Memory B cell (primary cell): ENCODE measurements at regions not wholly inside any gene's neighbourhood (a gene's known extent, or its start where the extent isn't known, plus 50 kb on each side); places are given as distances from the start of the nearest gene placed in this dataset.

ENCODE experiments used
- ATAC-seq: fragments of 150-1000 bp; cut with Tn5 transposase; 2 replicates; pipeline ENCODE4 v1.10.0; 2021; ENCODE audit warnings: low read depth, mild to moderate bottlenecking, moderate library complexity
- DNase-seq, 2 donors: peaks; one replicate each; pipeline ENCODE4 v3.0.0; 2022; ENCODE audit warnings: low spot score in 2 of 2
- H3K27ac Mint-ChIP-seq: one replicate; pipeline ENCODE4 v1.8.0; 2022; ENCODE audit warnings: mild to moderate bottlenecking, moderate library complexity, mixed read lengths
- H3K27me3 Mint-ChIP-seq: one replicate; pipeline ENCODE4 v1.8.0; 2022; ENCODE audit warnings: mixed read lengths
- H3K36me3 Mint-ChIP-seq: one replicate; pipeline ENCODE4 v1.8.0; 2022; ENCODE audit warnings: mild to moderate bottlenecking, mixed read lengths
- H3K4me1 Mint-ChIP-seq: one replicate; pipeline ENCODE4 v1.8.0; 2022; ENCODE audit warnings: mixed read lengths
- H3K4me3 Mint-ChIP-seq: one replicate; pipeline ENCODE4 v1.8.0; 2022; ENCODE audit warnings: mild to moderate bottlenecking, moderate library complexity, mixed read lengths
- H3K9me3 Mint-ChIP-seq: one replicate; pipeline ENCODE4 v1.8.0; 2022; ENCODE audit warnings: mixed read lengths

DNA sequence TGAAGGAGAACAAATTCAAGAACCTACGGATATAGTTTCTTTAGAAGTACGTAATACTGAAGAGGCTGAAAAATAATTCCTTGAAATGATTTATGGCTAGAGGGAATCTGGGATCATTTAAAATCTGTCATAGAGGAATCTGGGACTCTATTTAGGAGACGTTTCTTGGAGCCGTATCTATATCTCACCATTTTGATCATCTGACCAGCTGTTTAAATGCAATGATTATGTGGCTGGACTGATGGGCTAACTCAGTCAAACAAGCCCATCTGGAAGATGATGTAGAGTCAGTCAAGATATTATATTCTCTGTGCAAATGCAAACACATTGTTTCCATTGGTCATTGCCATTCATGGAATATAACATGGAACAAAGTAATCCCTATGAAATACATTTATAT lies 467.7 kb upstream of the ZFHX3 start:
- Mint-ChIP-seq H3K27me3 (no peaks in the 10 kb centered on the region), H3K9me3 (peaks cover 6% of the 10 kb centered on the region), H3K4me1 (no peaks in the 10 kb centered on the region), H3K27ac (no peak overlapping the region), H3K36me3 (no peaks in the 10 kb centered on the region), H3K4me3 (no peak overlapping the region)
- ATAC-seq (no peak), DNase-seq (no peak)

DNA sequence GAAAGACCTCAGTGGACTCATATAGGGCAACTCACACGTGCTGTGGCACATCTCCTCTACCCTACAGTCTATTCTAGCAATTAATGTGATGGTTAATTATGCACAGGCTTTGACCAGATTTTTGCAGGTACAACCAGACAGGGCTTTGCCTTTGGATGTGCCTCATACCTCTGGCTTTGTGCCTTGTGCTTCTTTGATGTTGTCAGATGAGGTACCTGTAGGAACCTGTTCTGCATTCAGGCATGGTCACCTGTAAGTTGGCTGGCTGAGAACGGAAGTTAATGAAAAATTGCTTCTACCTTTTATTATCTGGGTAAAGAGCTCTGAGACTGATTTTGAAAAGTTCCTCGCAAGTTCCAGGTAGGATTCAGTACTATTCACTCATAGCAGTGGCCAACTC lies 462.9 kb upstream of the ZFHX3 start:
- H3K36me3 Mint-ChIP-seq: no peaks in the 10 kb centered on the region
- H3K27ac Mint-ChIP-seq: no peak overlapping the region
- no peak for ATAC-seq
- peaks cover 4% of the 10 kb centered on the region for H3K9me3 Mint-ChIP-seq
- H3K4me3 Mint-ChIP-seq: no peak overlapping the region
- DNase-seq: no peak
- no peaks in the 10 kb centered on the region for H3K4me1 Mint-ChIP-seq
- no peaks in the 10 kb centered on the region for H3K27me3 Mint-ChIP-seq

DNA sequence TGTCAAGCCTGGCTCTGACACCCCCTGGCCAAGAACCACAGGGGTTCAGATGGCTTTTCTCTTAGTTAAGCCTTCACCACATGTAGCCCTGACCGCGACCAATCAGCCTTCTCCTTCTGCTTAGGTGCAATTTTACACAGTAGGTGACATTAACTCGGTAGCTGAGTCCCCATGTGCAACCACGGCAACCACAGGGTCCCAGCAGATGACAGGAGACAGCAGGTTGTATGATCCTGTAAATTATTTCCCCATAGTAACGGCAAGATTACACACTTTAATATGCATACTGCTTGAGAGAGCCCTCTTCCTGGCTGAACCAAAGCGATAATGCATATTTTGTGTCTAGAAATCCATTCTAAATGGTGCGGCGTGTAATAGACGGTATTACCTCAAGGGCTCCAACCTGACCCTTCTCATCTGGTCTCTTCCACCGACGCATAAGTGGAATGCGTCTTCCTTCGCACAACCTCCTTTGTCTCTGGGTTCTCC lies 458.7 kb upstream of the ZFHX3 start:
- Mint-ChIP-seq H3K4me3 (no peak overlapping the region), H3K27me3 (no peaks in the 10 kb centered on the region), H3K9me3 (peaks cover 5% of the 10 kb centered on the region), H3K27ac (no peak overlapping the region), H3K4me1 (no peaks in the 10 kb centered on the region), H3K36me3 (no peaks in the 10 kb centered on the region)
- DNase-seq (no peak), ATAC-seq (no peak)

DNA sequence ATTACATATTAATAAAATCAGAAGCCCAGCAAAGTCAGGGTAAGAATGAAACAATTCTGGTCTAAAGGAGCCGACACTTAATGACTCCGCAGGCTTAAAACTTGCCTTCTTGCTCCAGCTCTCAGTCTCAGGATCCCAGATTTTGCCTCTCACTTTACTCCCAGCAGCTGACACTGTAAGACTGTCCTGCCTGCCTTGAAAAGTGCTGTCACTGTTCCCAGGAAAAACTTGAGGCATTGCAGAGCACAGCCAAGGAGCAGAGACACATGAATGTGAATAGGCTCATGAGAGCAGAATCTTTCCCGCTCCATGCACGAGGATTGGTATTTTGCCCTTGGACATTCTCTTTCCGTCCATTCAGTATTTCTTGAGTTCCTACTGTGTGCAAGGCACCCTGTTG lies 457.6 kb upstream of the ZFHX3 start:
- H3K4me1 Mint-ChIP-seq: no peaks in the 10 kb centered on the region
- H3K36me3 Mint-ChIP-seq: no peaks in the 10 kb centered on the region
- ATAC-seq: no peak
- no peak for DNase-seq
- H3K27ac Mint-ChIP-seq: no peak overlapping the region
- no peak overlapping the region for H3K4me3 Mint-ChIP-seq
- no peaks in the 10 kb centered on the region for H3K27me3 Mint-ChIP-seq
- H3K9me3 Mint-ChIP-seq: peaks cover 5% of the 10 kb centered on the region

DNA sequence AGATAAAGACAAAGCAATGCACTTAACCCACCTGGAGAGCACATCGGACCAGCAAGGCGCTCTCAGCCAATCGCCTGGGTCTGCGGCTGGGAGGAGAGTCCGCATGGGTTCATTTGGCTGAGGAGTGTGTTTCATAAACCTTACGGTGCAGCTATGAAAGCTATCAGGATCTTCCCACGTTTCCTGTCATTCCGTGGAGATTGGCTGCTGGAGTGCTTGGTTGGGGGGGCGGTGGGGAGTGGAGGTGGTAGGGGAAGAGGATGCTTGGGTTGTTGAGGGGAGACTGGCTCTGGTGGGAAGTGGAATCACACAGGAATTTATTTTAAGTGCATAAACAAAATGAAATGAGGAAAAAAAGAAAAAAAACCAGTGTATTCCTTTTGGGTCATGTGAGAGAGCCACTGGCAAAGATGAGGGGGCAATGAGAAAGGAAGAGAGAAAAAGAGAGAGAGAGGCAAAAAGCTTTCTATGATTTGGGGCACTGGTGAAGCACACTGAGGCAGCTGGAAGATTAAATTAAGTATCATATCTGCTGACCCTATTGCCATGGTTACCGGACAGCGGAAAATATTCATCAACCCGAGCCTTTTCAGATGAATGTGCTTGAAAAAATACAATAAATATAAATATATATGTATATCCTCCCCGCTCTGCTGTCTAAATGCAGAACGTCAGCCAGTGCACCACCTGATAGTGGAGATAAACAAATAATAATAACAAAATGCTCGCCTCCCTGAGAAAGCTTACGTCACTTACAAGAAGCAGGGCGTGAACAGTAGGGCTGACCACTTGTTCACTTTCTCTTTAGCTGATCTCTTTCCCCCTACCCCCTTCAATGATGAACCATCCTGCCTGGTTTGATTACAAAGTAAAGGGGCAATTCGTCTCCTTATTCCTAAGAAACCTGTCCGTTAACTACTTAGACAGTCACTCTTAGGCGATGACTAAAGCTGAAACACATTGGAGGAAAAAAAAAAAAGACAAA lies 457.0 kb upstream of the ZFHX3 start:
- H3K27me3 Mint-ChIP-seq: no peaks in the 10 kb centered on the region
- H3K4me3 Mint-ChIP-seq: no peak overlapping the region
- ATAC-seq (no peak), DNase-seq (no peak)
- peaks cover 5% of the 10 kb centered on the region for H3K9me3 Mint-ChIP-seq
- no peak overlapping the region for H3K27ac Mint-ChIP-seq
- H3K36me3 Mint-ChIP-seq: no peaks in the 10 kb centered on the region
- H3K4me1 Mint-ChIP-seq: no peaks in the 10 kb centered on the region

DNA sequence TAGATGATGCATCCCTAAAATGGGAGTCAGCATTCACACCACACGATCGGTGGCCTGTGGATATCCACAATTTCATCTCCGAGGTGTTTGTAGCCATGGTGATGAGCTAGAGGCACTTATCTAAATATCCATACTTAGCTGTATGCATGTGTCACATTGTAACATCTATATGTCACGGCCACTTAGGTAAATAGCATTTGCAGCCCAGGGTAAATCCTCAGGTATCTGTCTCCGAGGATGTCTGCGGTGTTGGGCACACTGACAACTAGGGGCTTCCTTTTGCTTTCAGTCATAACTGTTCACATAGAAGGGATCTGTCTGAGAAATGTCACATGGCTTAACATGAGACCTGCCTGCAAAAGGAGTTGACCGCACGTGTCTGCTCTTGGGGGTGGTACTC lies 455.2 kb upstream of the ZFHX3 start:
- H3K27me3 Mint-ChIP-seq: no peaks in the 10 kb centered on the region
- peaks cover 5% of the 10 kb centered on the region for H3K9me3 Mint-ChIP-seq
- DNase-seq (no peak), ATAC-seq (no peak)
- no peaks in the 10 kb centered on the region for H3K36me3 Mint-ChIP-seq
- no peak overlapping the region for H3K27ac Mint-ChIP-seq
- no peak overlapping the region for H3K4me3 Mint-ChIP-seq
- no peaks in the 10 kb centered on the region for H3K4me1 Mint-ChIP-seq

DNA sequence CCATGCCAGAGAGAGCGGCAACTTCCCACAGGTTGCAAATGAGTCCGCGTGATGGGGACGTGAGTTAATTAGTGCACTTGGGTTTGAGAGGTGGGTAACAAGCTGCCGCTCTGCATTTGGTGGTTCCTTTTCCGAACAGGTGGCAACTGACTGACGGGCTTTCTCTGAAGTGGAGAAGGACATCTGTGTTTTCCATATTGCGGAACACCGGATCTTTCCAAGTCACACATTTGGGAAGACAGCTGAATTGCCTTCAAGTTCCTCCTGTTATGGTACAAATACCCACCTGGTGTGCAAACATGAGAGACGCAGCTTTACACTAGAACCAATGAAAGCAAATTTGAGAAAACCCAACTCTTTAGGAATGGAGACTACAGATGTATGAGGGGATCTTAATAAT lies 451.3 kb upstream of the ZFHX3 start:
- Mint-ChIP-seq H3K27ac (no peak overlapping the region), H3K4me3 (no peak overlapping the region), H3K36me3 (no peaks in the 10 kb centered on the region), H3K9me3 (peaks cover under 1% of the 10 kb centered on the region), H3K27me3 (no peaks in the 10 kb centered on the region), H3K4me1 (no peaks in the 10 kb centered on the region)
- ATAC-seq: no peak
- no peak for DNase-seq

DNA sequence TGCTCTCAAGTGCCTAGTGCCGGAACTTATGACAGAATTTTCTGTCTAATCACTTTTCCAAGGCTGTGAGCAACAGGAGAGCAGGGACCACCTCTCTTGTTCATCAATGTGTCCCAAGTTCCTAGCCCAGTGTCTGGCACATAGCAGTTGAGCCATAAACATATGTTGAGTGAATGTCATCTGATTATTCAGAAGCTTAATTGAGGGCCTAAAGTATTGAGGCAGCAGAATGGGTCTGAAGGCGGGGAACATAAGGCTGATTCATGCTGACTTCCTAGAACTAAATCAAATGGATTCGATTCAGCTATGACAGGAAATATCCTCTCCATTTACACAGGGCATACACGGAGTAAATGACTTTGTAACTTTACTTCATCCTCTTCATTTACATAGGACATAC lies 438.0 kb upstream of the ZFHX3 start:
- Mint-ChIP-seq H3K36me3 (no peaks in the 10 kb centered on the region), H3K4me1 (peaks cover 3% of the 10 kb centered on the region), H3K4me3 (no peak overlapping the region), H3K27me3 (peaks cover 4% of the 10 kb centered on the region), H3K9me3 (peaks cover 3% of the 10 kb centered on the region), H3K27ac (no peak overlapping the region)
- no peak for DNase-seq
- no peak for ATAC-seq

DNA sequence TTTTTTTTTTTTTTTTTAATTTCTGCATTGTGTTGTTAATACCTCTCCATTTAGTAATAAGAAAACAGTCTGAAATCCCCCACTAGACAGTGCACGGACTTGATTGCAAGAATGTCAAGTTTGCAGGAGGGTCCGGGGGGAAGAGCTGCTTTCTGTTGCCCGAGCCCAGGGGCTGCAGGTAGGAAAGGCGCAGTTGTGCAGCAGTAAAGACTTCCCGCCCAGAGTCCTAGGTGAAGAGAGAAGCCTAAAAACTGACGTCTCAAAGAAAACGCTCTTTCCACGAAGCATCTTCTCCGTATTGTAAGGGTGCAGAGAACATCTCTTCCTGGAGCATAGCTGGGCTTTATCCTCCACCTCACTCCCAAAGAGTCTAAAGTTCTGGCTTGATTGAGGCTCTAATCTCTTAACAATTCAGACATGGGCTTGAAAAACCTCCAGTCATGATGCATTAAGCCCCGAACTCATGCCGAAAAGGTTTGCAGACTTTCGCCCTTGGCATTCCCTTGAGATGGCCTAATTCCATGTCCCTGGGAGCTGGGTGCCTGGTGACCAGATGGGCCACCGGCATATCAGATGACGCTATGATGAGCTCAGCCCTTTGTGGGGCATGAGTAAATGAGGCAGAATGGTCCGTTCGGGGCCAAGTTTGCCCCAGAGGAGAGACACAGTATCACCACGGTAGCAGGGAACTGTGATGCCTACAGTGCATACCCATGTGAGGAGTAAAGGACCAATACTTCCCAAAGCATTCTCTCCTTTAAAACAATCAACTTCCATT lies 436.2 kb upstream of the ZFHX3 start:
- ATAC-seq (no peak), DNase-seq (no peak)
- Mint-ChIP-seq H3K36me3 (no peaks in the 10 kb centered on the region), H3K27me3 (peaks cover 4% of the 10 kb centered on the region), H3K9me3 (peaks cover 7% of the 10 kb centered on the region), H3K4me1 (peaks cover 3% of the 10 kb centered on the region), H3K27ac (no peak overlapping the region), H3K4me3 (no peak overlapping the region)

DNA sequence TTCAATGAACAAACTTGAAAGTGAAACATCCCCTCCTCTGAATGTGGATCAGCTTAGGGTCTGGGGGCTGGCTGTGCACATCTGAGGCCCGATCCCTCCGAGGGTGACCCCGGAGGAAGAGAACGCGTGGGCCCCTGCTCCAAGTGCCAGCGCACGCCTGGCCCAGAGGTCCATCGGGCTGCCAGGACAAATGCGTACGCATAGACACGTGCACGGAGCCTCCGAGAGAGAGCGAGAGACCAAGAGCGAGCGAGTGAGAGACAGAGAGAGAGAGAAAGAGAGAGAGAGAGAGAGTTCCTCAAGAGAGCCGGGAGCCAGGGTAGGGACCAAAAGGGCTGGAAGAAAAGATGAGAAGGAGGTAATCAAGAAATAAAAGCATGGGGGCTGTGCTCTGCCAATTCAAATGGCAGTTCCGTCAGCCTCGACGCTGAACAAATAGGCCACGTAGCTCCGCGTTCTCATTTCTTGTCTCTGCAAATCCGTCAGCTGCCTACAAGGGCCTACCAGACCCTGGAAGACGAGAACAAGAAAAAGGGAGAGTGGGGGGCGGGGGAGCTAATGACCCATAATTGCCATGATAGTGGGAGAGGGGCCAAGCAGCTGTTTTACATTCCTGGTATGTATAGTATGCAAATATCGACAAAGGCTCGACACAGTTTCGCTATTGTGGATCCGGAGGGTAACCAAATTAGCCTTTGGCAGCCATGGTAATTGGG lies 435.3 kb upstream of the ZFHX3 start:
- ATAC-seq (no peak), DNase-seq (no peak)
- H3K27me3 Mint-ChIP-seq: peaks cover 4% of the 10 kb centered on the region
- H3K4me3 Mint-ChIP-seq: peak overlapping the region; percentile 6
- H3K9me3 Mint-ChIP-seq: peaks cover 7% of the 10 kb centered on the region
- H3K27ac Mint-ChIP-seq: no peak overlapping the region
- no peaks in the 10 kb centered on the region for H3K36me3 Mint-ChIP-seq
- H3K4me1 Mint-ChIP-seq: peaks cover 3% of the 10 kb centered on the region

DNA sequence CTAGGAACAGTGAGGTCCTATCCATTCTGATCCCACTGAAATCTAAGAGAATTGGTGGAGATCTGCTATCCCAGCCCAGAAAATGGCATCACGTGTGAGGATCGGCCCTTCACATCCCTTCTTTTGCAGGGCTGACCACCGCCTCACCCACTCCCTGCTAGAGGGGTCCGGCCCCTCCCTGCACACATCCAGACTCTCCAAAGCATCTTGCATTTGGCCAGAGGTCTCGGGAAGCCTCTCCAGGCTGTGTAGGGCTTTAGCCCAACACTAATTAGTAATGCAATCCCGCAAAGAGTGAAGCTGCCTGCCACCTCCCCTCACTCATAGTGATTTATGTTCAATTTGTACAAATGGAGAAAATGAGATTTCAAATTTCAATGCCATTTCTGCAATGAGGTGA lies 434.4 kb upstream of the ZFHX3 start:
- H3K27me3 Mint-ChIP-seq: peaks cover 2% of the 10 kb centered on the region
- H3K27ac Mint-ChIP-seq: no peak overlapping the region
- no peak for DNase-seq
- H3K36me3 Mint-ChIP-seq: no peaks in the 10 kb centered on the region
- H3K4me1 Mint-ChIP-seq: peaks cover 3% of the 10 kb centered on the region
- no peak overlapping the region for H3K4me3 Mint-ChIP-seq
- H3K9me3 Mint-ChIP-seq: peaks cover 5% of the 10 kb centered on the region
- no peak for ATAC-seq

DNA sequence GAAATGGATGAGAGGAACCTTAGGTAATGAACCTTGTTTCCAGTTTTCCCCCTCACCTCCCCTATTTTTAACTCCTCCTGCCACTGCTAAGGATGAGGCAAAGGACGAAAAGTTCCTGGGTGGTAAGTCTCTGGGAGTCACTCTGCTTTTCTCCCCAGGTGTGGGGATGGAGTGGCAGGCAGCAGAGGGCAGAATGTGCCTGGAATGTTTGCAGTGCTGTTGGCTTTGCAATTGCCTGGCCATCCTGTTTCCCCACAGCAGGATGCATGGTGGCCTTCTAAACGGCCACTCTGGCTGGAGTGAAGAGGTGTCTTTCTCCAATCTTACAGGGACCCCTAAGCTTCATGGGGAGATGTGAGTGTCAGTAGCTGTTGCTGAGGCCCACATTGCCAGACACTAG lies 432.5 kb upstream of the ZFHX3 start:
- peaks cover 5% of the 10 kb centered on the region for H3K9me3 Mint-ChIP-seq
- no peak for DNase-seq
- H3K27ac Mint-ChIP-seq: no peak overlapping the region

DNA sequence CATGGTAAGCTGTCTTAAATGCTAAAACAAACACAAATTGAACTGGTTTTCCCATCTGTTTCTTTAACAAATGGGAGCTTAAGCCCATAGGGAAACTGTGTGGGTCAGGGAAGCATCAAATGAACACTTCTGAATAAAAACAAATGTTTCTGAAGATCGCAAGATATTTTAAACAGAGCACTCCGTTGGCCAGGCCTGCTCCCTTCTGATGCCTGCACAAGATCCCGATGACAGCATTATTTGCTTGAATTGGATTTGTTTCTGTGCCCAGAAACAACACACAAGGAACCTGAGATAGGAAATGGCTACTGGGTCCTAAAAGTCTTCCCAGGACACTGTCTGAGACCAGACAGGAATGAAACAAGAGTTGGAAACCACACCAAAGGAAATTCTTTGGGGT lies 425.8 kb upstream of the ZFHX3 start:
- Mint-ChIP-seq H3K9me3 (no peaks in the 10 kb centered on the region), H3K4me3 (no peak overlapping the region), H3K36me3 (no peaks in the 10 kb centered on the region), H3K4me1 (no peaks in the 10 kb centered on the region), H3K27me3 (peaks cover 2% of the 10 kb centered on the region), H3K27ac (no peak overlapping the region)
- ATAC-seq (no peak), DNase-seq (no peak)

More for the DNA sequence above, 432.5 kb upstream of the ZFHX3 start:
- Mint-ChIP-seq H3K4me3 (no peak overlapping the region), H3K4me1 (peaks cover 3% of the 10 kb centered on the region), H3K27me3 (peaks cover 2% of the 10 kb centered on the region), H3K36me3 (no peaks in the 10 kb centered on the region)
- ATAC-seq: no peak

DNA sequence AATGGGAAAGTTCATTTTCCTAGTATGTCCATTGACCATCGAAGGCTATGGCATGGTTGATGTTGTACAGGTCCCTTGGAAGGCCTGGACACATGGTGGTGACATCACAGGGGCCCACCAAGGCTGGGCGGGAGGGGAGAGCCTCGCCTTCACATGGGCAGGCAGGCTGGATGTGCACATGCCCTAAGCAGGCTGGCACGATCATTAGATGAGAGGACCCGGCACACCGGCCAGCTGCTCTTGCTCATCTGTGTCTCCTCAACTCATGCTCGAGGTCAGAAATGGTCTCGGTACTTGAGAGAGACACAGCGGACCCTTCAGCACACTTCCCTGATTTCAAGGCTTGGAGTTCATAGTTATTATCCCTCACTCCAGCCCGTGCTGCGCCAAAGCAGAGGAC lies 416.9 kb upstream of the ZFHX3 start:
- Mint-ChIP-seq H3K9me3 (peaks cover 11% of the 10 kb centered on the region), H3K4me1 (no peaks in the 10 kb centered on the region), H3K27ac (no peak overlapping the region), H3K27me3 (no peaks in the 10 kb centered on the region), H3K36me3 (no peaks in the 10 kb centered on the region), H3K4me3 (no peak overlapping the region)
- DNase-seq (no peak), ATAC-seq (no peak)
